Glutamatergic neuron (in vitro differentiated cells): ENCODE measurements at regions not wholly inside any gene's neighbourhood (a gene's known extent, or its start where the extent isn't known, plus 50 kb on each side); places are given as distances from the start of the nearest gene placed in this dataset.

Source experiments
- DNase-seq: peaks from one replicate; pipeline ENCODE4 v3.0.0; 2022
- H3K27ac Mint-ChIP-seq: one replicate; pipeline ENCODE4 v1.8.0; 2020; ENCODE audit warnings: mild to moderate bottlenecking, mixed read lengths, inconsistent platforms; ENCODE audit not compliant: unreplicated experiment
- H3K27me3 Mint-ChIP-seq: one replicate; pipeline ENCODE4 v1.8.0; 2020; ENCODE audit warnings: mild to moderate bottlenecking, moderate library complexity, mixed read lengths, inconsistent platforms; ENCODE audit not compliant: unreplicated experiment
- H3K36me3 Mint-ChIP-seq: one replicate; pipeline ENCODE4 v1.8.0; 2020; ENCODE audit warnings: mild to moderate bottlenecking, mixed read lengths, inconsistent platforms; ENCODE audit not compliant: unreplicated experiment
- H3K4me1 Mint-ChIP-seq: one replicate; pipeline ENCODE4 v1.8.0; 2020; ENCODE audit warnings: mild to moderate bottlenecking, low read depth, mixed read lengths, inconsistent platforms; ENCODE audit not compliant: unreplicated experiment
- H3K4me3 Mint-ChIP-seq: one replicate; pipeline ENCODE4 v1.8.0; 2020; ENCODE audit warnings: mild to moderate bottlenecking, mixed read lengths, inconsistent platforms; ENCODE audit not compliant: unreplicated experiment
- H3K9me3 Mint-ChIP-seq: one replicate; pipeline ENCODE4 v1.8.0; 2020; ENCODE audit warnings: mild to moderate bottlenecking, moderate library complexity, mixed read lengths, inconsistent platforms; ENCODE audit not compliant: unreplicated experiment
- TF ChIP-seq, protein P1 (sequence below): fragments of 200-600 bp; sonication (generic); IDR thresholded peaks from one replicate; pipeline ENCODE4 v1.5.0; 2021; ENCODE audit not compliant: partially characterized antibody, unreplicated experiment

GRCh38 chr2:164205347-164205746 lies 415.9 kb downstream of the GRB14 start:
- TF ChIP-seq, protein P1, sequence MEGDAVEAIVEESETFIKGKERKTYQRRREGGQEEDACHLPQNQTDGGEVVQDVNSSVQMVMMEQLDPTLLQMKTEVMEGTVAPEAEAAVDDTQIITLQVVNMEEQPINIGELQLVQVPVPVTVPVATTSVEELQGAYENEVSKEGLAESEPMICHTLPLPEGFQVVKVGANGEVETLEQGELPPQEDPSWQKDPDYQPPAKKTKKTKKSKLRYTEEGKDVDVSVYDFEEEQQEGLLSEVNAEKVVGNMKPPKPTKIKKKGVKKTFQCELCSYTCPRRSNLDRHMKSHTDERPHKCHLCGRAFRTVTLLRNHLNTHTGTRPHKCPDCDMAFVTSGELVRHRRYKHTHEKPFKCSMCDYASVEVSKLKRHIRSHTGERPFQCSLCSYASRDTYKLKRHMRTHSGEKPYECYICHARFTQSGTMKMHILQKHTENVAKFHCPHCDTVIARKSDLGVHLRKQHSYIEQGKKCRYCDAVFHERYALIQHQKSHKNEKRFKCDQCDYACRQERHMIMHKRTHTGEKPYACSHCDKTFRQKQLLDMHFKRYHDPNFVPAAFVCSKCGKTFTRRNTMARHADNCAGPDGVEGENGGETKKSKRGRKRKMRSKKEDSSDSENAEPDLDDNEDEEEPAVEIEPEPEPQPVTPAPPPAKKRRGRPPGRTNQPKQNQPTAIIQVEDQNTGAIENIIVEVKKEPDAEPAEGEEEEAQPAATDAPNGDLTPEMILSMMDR: no peak
- Mint-ChIP-seq H3K4me1 (peaks cover 3% of the 10 kb centered on the region), H3K27ac (no peak overlapping the region), H3K4me3 (no peak overlapping the region), H3K27me3 (no peaks in the 10 kb centered on the region), H3K36me3 (no peaks in the 10 kb centered on the region), H3K9me3 (no peaks in the 10 kb centered on the region)
- DNase-seq: no peak

DNA sequence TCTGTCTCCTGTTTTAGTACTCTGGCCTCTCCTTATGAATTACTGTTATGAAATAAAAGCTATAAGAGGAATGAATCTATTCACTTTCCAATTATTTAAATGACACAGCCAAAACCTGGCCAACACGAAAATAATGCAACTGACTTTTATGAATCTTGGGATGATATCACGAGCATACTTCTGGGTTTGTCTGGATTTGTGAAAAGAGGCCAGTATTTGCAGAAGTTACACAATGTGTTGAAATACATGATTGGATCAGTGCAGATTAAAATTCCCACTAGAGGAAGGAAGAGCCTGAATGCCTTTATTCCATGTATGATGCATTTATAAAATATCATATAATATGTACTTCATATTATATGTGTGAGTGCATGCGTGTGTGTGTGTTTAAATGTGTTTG lies 418.2 kb downstream of the GRB14 start:
- no peak overlapping the region for H3K27ac Mint-ChIP-seq
- no peaks in the 10 kb centered on the region for H3K27me3 Mint-ChIP-seq
- peaks cover 3% of the 10 kb centered on the region for H3K4me1 Mint-ChIP-seq
- DNase-seq: no peak
- no peaks in the 10 kb centered on the region for H3K9me3 Mint-ChIP-seq
- H3K36me3 Mint-ChIP-seq: no peaks in the 10 kb centered on the region
- TF ChIP-seq, protein P1: no peak
- H3K4me3 Mint-ChIP-seq: no peak overlapping the region

DNA sequence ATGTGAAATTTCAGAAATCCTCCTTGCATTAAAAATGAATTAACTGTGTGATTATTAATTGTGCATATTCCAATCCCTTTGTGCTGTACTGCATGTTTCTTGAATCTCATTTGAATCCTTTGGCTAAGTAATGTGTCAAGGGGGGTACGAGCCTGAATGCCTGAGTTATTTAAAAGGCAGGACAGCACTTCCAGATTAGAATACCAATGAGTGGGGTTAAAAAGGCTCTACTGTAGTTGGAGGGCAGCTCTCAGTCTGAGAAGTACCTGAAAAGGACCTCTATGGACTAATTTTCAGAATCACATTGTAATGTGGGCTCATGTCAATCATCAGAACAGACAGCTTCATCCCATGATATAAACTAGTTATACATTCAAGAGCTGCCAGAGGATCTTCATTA lies 423.0 kb downstream of the GRB14 start:
- Mint-ChIP-seq H3K4me3 (no peak overlapping the region), H3K27ac (no peak overlapping the region), H3K27me3 (peaks cover 2% of the 10 kb centered on the region), H3K4me1 (no peaks in the 10 kb centered on the region), H3K36me3 (no peaks in the 10 kb centered on the region), H3K9me3 (no peaks in the 10 kb centered on the region)
- TF ChIP-seq, protein P1: no peak
- no peak for DNase-seq

DNA sequence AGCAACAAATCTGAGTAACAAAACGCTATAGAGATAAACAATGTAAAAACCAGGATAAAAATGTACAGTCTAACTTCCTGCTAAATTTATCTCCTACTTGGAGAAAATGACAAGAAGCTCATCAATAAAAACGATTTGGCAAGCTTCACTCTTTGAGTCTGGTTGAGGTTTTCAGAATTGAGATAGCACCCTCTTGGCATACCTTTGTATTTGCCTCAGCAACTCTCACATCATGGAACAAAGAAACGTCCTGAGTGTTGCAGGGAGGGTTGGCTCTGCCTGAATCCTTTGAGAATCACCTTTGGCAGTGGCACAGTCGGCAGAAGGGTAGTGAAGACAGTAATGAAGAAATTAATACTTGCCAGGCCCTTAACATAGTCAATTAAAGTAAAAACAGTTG lies 430.6 kb downstream of the GRB14 start:
- H3K4me3 Mint-ChIP-seq: no peak overlapping the region
- peaks cover 3% of the 10 kb centered on the region for H3K27me3 Mint-ChIP-seq
- H3K27ac Mint-ChIP-seq: no peak overlapping the region
- no peaks in the 10 kb centered on the region for H3K4me1 Mint-ChIP-seq
- H3K9me3 Mint-ChIP-seq: no peaks in the 10 kb centered on the region
- TF ChIP-seq, protein P1: no peak
- no peak for DNase-seq
- H3K36me3 Mint-ChIP-seq: no peaks in the 10 kb centered on the region

DNA sequence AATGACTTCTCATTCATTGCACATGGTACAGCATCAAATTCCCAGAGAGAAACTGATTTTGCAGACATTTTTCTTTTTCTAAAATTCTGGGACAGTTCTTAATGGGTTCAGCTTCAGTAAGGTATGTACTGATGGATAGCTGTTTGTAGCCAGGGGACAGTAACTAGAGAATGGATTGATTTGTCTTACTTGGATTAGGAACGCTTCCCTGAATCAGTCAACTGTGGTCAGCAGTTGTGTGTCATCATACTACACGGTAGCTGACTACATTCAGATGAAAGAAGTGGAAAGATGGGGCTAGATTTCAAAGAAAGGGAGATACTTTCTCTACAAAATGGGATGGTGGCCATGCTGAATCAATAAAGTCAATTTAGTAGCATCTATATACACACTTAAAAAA lies 431.4 kb downstream of the GRB14 start:
- TF ChIP-seq, protein P1: no peak
- H3K27me3 Mint-ChIP-seq: peaks cover 3% of the 10 kb centered on the region

More for the DNA sequence above, 431.4 kb downstream of the GRB14 start:
- no peaks in the 10 kb centered on the region for H3K9me3 Mint-ChIP-seq
- no peak overlapping the region for H3K4me3 Mint-ChIP-seq
- no peaks in the 10 kb centered on the region for H3K4me1 Mint-ChIP-seq
- H3K36me3 Mint-ChIP-seq: no peaks in the 10 kb centered on the region
- DNase-seq: no peak
- H3K27ac Mint-ChIP-seq: no peak overlapping the region
